ENCODE measurements at regions not wholly inside any gene's neighbourhood (a gene's known extent, or its start where the extent isn't known, plus 50 kb on each side); places are given as distances from the start of the nearest gene placed in this dataset.

DNA sequence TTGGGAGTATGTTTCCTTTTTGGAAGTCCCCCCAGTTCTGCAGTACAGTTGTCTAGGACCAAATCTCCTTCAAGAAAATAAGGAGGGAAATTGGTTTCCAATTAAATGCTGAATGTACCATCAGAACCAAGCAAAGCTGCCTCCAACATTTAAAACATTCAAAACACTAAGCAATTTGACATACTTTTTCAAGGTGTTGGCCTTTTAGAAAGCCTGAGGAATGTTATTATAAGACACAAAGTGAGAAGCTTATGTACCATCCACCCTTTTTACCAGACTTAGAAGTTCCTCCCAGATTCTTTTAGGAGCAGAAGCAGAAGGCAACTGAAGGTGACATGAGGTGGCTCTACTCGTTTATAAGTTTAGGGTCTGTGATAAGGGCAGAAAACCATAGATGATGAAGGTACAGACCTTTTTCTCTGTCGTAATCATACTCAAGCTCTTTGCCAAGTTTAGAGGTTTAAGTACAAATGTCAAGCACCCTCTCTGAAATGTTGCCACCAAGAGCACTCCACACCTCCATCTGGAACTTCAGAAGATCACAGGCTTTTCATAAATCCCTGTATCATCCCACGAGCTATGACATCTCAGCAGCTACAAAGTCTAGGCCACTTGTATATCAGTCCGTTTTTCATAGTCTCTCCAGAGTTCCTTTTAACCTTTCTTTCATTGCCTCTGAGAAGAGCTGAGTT lies 282.5 kb upstream of the THBS1 start:
- no peaks in the 10 kb centered on the region for H3K9me3 ChIP-seq (ENCODE audit: low read length)
- H3K9ac ChIP-seq (ENCODE audit: low read length) = no peak overlapping the region
- no peak overlapping the region for H2AFZ ChIP-seq (ENCODE audit: low read length)
- H4K20me1 ChIP-seq (ENCODE audit: insufficient read depth, low read length) = no peaks in the 10 kb centered on the region
- H3K36me3 ChIP-seq (ENCODE audit: insufficient read depth, low read length) = no peaks in the 10 kb centered on the region
- no peaks in the 10 kb centered on the region for H3K4me1 ChIP-seq (ENCODE audit: insufficient read depth, low read length, severe bottlenecking)
- H3K4me2 ChIP-seq (ENCODE audit: low read length) = no peak overlapping the region
- H3K4me3 ChIP-seq (ENCODE audit: low read depth, low read length, poor library complexity, severe bottlenecking) = no peak overlapping the region
- H3K27ac ChIP-seq (ENCODE audit: low read depth, low read length, poor library complexity, severe bottlenecking) = no peak overlapping the region
- TF ChIP-seq EZH2 (IDR thresholded peaks at IDR 0.05; ENCODE audit: borderline replicate concordance, low read length) = no peak
- TF ChIP-seq, protein P1, sequence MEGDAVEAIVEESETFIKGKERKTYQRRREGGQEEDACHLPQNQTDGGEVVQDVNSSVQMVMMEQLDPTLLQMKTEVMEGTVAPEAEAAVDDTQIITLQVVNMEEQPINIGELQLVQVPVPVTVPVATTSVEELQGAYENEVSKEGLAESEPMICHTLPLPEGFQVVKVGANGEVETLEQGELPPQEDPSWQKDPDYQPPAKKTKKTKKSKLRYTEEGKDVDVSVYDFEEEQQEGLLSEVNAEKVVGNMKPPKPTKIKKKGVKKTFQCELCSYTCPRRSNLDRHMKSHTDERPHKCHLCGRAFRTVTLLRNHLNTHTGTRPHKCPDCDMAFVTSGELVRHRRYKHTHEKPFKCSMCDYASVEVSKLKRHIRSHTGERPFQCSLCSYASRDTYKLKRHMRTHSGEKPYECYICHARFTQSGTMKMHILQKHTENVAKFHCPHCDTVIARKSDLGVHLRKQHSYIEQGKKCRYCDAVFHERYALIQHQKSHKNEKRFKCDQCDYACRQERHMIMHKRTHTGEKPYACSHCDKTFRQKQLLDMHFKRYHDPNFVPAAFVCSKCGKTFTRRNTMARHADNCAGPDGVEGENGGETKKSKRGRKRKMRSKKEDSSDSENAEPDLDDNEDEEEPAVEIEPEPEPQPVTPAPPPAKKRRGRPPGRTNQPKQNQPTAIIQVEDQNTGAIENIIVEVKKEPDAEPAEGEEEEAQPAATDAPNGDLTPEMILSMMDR (IDR thresholded peaks at IDR 0.05; ENCODE audit: low read length) = no peak
- H3K9me2 ChIP-seq (ENCODE audit: low read depth, low read length) = no peaks in the 10 kb centered on the region
- H3K27me3 ChIP-seq (ENCODE audit: insufficient read depth, low read length) = no peaks in the 10 kb centered on the region
- H3F3A ChIP-seq (ENCODE audit: insufficient read depth, low read length) = no peaks in the 10 kb centered on the region
- H3K79me2 ChIP-seq (ENCODE audit: insufficient read depth, low read length) = no peaks in the 10 kb centered on the region

DNA sequence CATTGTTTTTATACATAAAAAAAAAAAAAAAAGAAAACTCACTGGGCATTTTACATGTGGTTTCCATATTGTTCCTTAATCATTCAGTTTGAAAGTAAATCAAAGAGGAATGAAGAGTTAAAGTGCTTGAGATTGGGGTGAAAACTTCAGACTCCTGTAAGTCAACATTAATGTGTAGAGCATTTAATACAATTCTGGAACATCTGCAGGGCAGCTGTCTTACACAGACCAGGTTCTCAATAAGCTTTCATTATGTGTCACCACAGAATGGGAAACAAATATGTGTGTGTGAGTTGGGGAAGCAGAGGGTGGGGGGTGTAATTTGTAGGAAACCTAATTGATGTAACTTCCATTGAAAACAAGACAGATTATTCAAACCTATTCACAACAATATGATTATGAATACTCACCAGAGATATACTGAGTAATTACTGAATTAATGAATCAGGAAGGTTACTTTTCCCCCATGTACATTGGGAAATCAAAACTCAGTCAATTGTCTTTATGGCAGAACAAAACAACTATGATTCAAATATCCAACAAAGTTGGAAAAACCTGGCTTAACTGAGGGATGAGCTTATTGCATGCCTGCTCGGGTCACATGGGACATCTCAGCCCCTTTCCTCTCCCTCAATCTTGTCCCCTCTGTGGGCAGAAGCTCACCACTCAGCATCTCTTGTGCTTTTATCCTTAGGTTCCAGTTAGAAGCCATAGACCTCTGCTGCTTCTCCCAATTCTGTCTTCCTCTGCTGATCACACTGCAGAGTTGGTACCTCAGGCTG lies 281.2 kb upstream of the THBS1 start:
- TF ChIP-seq, protein P1 (IDR thresholded peaks at IDR 0.05; ENCODE audit: low read length) = no peak
- no peak for TF ChIP-seq EZH2 (IDR thresholded peaks at IDR 0.05; ENCODE audit: borderline replicate concordance, low read length)
- Histone ChIP-seq H3K36me3 (ENCODE audit: insufficient read depth, low read length) (no peaks in the 10 kb centered on the region), H2AFZ (ENCODE audit: low read length) (no peak overlapping the region), H3K4me2 (ENCODE audit: low read length) (no peak overlapping the region), H3K4me3 (ENCODE audit: low read depth, low read length, poor library complexity, severe bottlenecking) (no peak overlapping the region), H3K9ac (ENCODE audit: low read length) (no peak overlapping the region), H3K9me3 (ENCODE audit: low read length) (no peaks in the 10 kb centered on the region), H3F3A (ENCODE audit: insufficient read depth, low read length) (no peaks in the 10 kb centered on the region), H3K27ac (ENCODE audit: low read depth, low read length, poor library complexity, severe bottlenecking) (no peak overlapping the region), H4K20me1 (ENCODE audit: insufficient read depth, low read length) (no peaks in the 10 kb centered on the region), H3K9me2 (ENCODE audit: low read depth, low read length) (no peaks in the 10 kb centered on the region), H3K4me1 (ENCODE audit: insufficient read depth, low read length, severe bottlenecking) (no peaks in the 10 kb centered on the region), H3K79me2 (ENCODE audit: insufficient read depth, low read length) (no peaks in the 10 kb centered on the region), H3K27me3 (ENCODE audit: insufficient read depth, low read length) (no peaks in the 10 kb centered on the region)

DNA sequence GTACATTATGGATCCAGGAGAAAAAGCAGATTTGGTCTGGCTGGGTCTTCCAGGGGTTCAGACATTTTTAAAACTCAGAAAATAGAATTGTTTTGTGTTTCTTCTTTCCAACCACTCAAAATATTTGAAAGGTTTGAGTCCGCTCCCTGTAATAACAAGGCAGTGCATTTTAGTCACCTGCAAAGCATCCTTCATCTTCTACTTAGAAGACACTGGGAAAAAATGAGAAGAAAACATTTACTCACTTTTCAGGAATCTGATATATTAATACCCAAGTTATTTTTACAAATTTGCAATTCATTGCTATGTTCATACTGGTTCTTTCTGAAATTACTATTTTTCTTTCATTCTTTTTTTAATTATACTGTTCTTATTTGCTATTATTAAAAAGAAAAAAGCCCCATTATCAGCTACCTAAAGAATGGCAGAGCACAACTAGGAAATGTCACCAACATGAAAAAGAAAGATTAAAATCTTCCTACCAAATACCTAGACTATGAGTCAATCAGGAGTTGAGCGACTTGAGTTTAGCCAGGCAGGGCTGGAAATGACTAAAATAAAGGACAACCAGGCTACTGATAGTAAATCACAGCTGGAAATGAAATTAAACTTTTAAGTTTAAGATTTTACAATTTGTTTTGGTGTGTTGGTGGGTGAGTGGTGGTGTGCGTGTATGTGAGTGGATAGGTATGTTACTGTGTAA lies 280.3 kb upstream of the THBS1 start:
- no peaks in the 10 kb centered on the region for H4K20me1 ChIP-seq (ENCODE audit: insufficient read depth, low read length)
- H3K9ac ChIP-seq (ENCODE audit: low read length) = no peak overlapping the region
- no peaks in the 10 kb centered on the region for H3K79me2 ChIP-seq (ENCODE audit: insufficient read depth, low read length)
- H3K4me3 ChIP-seq (ENCODE audit: low read depth, low read length, poor library complexity, severe bottlenecking) = no peak overlapping the region
- no peaks in the 10 kb centered on the region for H3K4me1 ChIP-seq (ENCODE audit: insufficient read depth, low read length, severe bottlenecking)
- H3K27me3 ChIP-seq (ENCODE audit: insufficient read depth, low read length) = no peaks in the 10 kb centered on the region
- H3K9me2 ChIP-seq (ENCODE audit: low read depth, low read length) = no peaks in the 10 kb centered on the region
- no peak overlapping the region for H2AFZ ChIP-seq (ENCODE audit: low read length)
- no peaks in the 10 kb centered on the region for H3F3A ChIP-seq (ENCODE audit: insufficient read depth, low read length)
- H3K27ac ChIP-seq (ENCODE audit: low read depth, low read length, poor library complexity, severe bottlenecking) = no peak overlapping the region
- H3K36me3 ChIP-seq (ENCODE audit: insufficient read depth, low read length) = no peaks in the 10 kb centered on the region
- TF ChIP-seq, protein P1 (IDR thresholded peaks at IDR 0.05; ENCODE audit: low read length) = no peak
- TF ChIP-seq EZH2 (IDR thresholded peaks at IDR 0.05; ENCODE audit: borderline replicate concordance, low read length) = no peak
- no peak overlapping the region for H3K4me2 ChIP-seq (ENCODE audit: low read length)
- no peaks in the 10 kb centered on the region for H3K9me3 ChIP-seq (ENCODE audit: low read length)
